ENCODE measurements at regions not wholly inside any gene's neighbourhood (a gene's known extent, or its start where the extent isn't known, plus 50 kb on each side); places are given as distances from the start of the nearest gene placed in this dataset.
"Not testable (repeated sequence)": the region's sequence is repeated elsewhere in the genome, so short reads cannot be mapped to it uniquely, and the experiment has no call there.

DNA sequence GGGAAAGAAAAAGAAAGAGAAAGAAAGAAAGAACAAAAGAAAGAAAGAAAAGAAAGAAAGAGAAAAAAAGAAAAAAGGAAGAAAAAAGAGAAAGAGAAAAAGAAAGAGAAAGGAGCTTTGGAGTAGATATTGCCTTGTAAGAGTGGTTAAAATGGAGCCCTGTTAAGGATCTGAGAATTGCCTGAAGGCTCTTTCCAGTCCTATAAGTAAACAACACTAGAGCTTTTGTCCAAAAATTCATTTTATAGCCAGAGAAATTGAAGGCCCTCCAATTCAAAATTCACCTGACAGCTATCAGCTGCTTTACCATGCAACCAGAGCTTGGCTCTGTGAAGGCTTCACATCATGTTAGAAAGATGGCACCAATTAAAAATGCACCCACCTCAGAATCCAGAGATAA lies 102.1 kb upstream of the FRMD4B start:
- TF ChIP-seq, protein P1, sequence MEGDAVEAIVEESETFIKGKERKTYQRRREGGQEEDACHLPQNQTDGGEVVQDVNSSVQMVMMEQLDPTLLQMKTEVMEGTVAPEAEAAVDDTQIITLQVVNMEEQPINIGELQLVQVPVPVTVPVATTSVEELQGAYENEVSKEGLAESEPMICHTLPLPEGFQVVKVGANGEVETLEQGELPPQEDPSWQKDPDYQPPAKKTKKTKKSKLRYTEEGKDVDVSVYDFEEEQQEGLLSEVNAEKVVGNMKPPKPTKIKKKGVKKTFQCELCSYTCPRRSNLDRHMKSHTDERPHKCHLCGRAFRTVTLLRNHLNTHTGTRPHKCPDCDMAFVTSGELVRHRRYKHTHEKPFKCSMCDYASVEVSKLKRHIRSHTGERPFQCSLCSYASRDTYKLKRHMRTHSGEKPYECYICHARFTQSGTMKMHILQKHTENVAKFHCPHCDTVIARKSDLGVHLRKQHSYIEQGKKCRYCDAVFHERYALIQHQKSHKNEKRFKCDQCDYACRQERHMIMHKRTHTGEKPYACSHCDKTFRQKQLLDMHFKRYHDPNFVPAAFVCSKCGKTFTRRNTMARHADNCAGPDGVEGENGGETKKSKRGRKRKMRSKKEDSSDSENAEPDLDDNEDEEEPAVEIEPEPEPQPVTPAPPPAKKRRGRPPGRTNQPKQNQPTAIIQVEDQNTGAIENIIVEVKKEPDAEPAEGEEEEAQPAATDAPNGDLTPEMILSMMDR (IDR thresholded peaks at IDR 0.05; ENCODE audit: control insufficient read depth, insufficient read depth, low read depth, low read length, missing control alignments) = no peak
- no peak for DNase-seq (ENCODE audit: low read depth)
- no peak overlapping the region for H3K4me3 ChIP-seq (ENCODE audit: control insufficient read depth, low read depth, low read length)

DNA sequence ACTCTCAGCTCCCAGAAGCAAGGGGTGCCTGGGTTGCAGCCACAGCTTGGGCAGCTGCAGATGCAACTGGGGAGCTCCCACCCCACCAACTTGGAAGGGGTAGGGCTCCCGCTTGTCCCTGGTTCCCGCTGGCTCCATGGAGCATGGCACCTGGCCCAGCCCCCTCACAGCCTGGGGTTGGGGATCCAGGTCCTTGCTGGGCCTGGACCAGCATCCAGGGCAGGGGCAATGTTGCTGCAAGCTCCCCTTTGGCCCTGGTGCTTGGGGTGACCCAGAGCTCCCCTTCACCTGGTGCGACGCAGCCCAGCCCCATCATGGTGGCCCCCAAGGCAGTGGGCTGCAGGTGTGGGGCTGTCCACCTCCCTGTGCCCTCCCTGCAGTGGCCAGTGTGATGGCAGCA lies 99.6 kb upstream of the FRMD4B start:
- DNase-seq (ENCODE audit: low read depth) = no peak
- TF ChIP-seq, protein P1 (IDR thresholded peaks at IDR 0.05; ENCODE audit: control insufficient read depth, insufficient read depth, low read depth, low read length, missing control alignments) = no peak
- no peak overlapping the region for H3K4me3 ChIP-seq (ENCODE audit: control insufficient read depth, low read depth, low read length)

DNA sequence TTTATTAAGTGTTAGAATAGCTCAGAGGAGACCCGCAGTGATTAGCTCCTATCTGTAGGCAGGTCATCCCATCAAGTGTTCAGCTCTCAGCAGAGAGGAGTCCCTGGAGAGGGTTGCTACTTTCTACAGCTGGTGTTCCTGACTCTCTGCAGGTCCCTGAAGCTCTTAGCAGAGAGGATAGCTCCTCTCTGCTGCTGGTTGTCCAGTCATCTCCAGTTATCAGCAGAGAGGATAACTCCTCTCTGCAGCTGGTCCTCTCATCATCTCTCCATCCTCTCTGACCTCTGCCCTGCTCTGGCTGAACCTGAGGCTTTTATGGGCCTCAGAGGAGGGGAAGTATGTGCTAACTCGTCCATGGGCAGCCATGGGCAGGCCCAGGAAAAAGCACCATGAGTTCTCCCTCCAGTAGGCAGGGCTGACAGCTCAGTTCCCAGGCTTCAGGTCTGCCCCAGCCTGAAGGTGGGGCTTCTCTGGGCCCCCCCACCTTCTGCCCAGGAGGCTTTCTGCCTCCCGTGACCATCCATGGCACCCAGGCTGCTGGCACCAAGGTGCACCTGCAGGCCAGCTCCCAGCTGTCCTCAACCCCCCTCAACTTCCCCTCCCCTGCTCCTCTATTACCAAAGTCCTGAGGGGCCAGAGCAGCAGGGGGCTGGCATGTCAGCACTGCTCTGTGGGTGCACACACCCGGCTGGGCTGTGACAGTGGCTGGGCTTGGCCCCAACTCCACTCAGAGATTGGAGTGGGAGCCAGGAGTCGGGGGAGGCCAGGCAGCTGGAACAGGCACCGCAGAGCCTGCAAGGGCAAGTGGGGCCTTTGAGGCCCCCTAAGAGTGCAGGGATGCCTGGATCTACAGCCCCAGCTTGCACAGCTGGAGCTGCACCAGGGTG lies 98.9 kb upstream of the FRMD4B start:
- H3K4me3 ChIP-seq (ENCODE audit: control insufficient read depth, low read depth, low read length) = no peak overlapping the region
- TF ChIP-seq, protein P1 (IDR thresholded peaks at IDR 0.05; ENCODE audit: control insufficient read depth, insufficient read depth, low read depth, low read length, missing control alignments) = no peak
- DNase-seq (ENCODE audit: low read depth) = no peak

DNA sequence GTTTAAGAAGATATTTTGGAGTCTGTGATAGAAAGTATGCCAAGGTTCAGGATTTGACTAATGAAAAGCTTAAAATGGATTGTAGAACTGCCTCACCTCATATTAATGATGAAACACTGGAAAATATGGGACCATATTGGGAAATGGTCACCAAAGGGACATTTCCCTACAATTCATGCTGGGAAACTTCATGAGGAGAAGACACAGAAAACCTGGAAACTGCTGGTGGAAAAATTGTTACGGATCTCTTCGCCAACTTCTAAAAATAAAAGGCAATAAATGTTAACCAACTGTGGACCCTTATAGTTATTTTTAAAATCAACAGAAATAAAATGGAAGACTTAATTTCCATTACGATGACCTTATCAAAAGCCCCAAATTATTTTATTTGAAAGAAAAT lies 97.6 kb upstream of the FRMD4B start:
- TF ChIP-seq, protein P1 (IDR thresholded peaks at IDR 0.05; ENCODE audit: control insufficient read depth, insufficient read depth, low read depth, low read length, missing control alignments) = no peak
- DNase-seq (ENCODE audit: low read depth) = no peak
- H3K4me3 ChIP-seq (ENCODE audit: control insufficient read depth, low read depth, low read length) = no peak overlapping the region

DNA sequence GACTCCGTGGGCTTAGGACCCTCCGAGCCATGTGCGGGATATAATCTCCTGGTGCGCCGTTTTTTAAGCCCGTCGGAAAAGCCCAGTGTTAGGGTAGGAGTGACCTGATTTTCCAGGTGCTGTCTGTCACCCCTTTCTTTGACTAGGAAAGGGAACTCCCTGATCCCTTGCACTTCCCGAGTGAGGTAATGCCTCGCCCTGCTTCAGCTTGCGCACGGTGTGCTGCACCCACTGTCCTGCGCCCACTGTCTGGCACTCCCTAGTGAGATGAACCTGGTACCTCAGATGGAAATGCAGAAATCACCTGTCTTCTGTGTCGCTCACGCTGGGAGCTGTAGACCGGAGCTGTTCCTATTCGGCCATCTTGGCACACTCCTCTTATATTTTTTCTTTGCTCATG lies 95.1 kb upstream of the FRMD4B start:
- not testable (repeated sequence) for DNase-seq (ENCODE audit: low read depth); H3K4me3 ChIP-seq (ENCODE audit: control insufficient read depth, low read depth, low read length)

DNA sequence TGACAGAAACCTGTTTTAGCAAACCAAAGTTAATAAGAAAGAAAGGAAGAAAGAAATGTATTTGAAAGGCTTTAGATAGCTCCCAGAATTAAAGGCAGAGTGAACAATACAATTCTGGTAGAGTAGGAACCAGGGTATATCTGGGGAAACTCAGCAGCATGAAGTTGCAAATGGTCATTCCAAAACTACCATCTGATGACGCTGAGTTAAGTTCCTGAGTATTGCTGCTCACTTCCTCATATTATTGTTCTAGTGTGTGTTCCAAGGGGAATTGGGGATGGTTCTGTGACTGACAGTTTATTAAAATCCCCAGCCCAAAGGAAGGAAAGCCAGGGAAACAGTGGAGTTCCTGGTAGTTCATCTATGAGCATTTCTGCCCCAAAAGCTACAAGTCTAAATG lies 88.3 kb upstream of the FRMD4B start:
- H3K4me3 ChIP-seq (ENCODE audit: control insufficient read depth, low read depth, low read length) = no peak overlapping the region
- DNase-seq (ENCODE audit: low read depth) = no peak
- TF ChIP-seq, protein P1 (IDR thresholded peaks at IDR 0.05; ENCODE audit: control insufficient read depth, insufficient read depth, low read depth, low read length, missing control alignments) = no peak

DNA sequence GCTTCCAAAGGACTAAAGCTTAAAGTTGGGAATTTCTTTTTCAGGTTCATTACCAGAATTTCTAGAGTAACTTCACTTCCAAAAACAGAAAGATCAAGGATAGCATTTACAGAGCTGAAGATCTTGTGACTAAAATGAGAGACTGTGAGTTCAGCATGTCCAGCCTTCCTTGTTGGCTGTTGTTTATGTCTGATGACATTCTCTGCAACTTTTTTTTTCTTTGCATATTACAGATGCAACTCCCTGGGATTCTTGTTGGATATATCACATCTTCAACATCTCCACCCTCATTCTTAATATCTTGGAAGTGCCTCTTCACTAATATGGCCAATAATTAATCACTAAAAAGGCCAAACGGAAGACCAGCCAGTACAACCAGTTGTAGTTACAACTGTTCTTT lies 86.2 kb upstream of the FRMD4B start:
- TF ChIP-seq, protein P1 (IDR thresholded peaks at IDR 0.05; ENCODE audit: control insufficient read depth, insufficient read depth, low read depth, low read length, missing control alignments) = no peak
- DNase-seq (ENCODE audit: low read depth) = no peak
- no peak overlapping the region for H3K4me3 ChIP-seq (ENCODE audit: control insufficient read depth, low read depth, low read length)

Data from AG09309 (cell line).